GM23338 (cell line): ENCODE measurements at regions not wholly inside any gene's neighbourhood (a gene's known extent, or its start where the extent isn't known, plus 50 kb on each side); places are given as distances from the start of the nearest gene placed in this dataset.

Experiments used
- EZH2 ChIP-seq: fragments of 200-600 bp; sonication (generic); IDR thresholded peaks from one replicate; pipeline ENCODE4 v1.8.0; 2017; ENCODE audit warnings: antibody characterized with exemption, mild to moderate bottlenecking, low read depth; ENCODE audit not compliant: unreplicated experiment
- EZH2phosphoT487 ChIP-seq: fragments of 200-600 bp; sonication (generic); IDR thresholded peaks from one replicate; pipeline ENCODE4 v1.8.1; 2018; ENCODE audit warnings: antibody characterized with exemption; ENCODE audit not compliant: unreplicated experiment
- JUNB ChIP-seq: IDR thresholded peaks from one replicate; pipeline ENCODE4 v1.6.1; 2016; ENCODE audit warnings: antibody characterized with exemption; ENCODE audit not compliant: unreplicated experiment
- POLR2AphosphoS5 ChIP-seq: IDR thresholded peaks from 2 replicates; pipeline ENCODE4 v1.6.1; 2016; ENCODE audit warnings: antibody characterized with exemption, low read depth
- REST ChIP-seq: IDR thresholded peaks from one replicate; pipeline ENCODE4 v1.6.1; 2018; ENCODE audit warnings: antibody characterized with exemption; ENCODE audit not compliant: unreplicated experiment
- ZNF114 ChIP-seq: fragments of 250-450 bp; sonication (Bioruptor Pico); IDR thresholded peaks from 2 replicates; pipeline ENCODE4 v1.5.0; 2020; ENCODE audit warnings: mild to moderate bottlenecking, moderate library complexity
- TF ChIP-seq, protein P1 (sequence below), 2 experiments: fragments of 200-600 bp in 1 of 2; sonication (generic) in 1 of 2; conservative IDR thresholded peaks; 2 replicates each; pipeline versions ENCODE4 v1.5.1 to v1.6.1; 2016 to 2017; ENCODE audit warnings: antibody characterized with exemption in 2 of 2, low read depth in 2 of 2, mild to moderate bottlenecking in 2 of 2, moderate library complexity in 1 of 2

DNA sequence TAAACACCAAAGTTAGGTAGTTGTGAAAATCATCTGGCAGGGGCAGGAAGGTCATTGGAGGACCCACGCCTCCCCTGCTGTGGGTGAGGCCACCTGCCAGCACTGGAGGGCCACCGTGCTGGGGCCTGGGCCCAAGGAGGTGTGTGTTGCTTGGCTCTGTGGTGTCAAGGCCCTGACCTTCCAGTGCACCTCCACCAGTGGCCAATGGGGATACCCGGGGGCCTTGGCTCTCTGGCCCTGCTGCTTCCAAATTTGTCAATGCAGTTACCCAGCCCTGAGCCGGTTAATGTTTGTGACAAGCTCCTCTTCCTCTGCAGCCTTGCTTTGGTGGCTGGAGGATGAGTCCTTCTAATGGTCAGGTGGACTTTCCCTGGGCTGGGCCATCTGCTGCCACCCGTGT is 150.2 kb downstream of the KLF13 start:
- TF ChIP-seq, protein P1, sequence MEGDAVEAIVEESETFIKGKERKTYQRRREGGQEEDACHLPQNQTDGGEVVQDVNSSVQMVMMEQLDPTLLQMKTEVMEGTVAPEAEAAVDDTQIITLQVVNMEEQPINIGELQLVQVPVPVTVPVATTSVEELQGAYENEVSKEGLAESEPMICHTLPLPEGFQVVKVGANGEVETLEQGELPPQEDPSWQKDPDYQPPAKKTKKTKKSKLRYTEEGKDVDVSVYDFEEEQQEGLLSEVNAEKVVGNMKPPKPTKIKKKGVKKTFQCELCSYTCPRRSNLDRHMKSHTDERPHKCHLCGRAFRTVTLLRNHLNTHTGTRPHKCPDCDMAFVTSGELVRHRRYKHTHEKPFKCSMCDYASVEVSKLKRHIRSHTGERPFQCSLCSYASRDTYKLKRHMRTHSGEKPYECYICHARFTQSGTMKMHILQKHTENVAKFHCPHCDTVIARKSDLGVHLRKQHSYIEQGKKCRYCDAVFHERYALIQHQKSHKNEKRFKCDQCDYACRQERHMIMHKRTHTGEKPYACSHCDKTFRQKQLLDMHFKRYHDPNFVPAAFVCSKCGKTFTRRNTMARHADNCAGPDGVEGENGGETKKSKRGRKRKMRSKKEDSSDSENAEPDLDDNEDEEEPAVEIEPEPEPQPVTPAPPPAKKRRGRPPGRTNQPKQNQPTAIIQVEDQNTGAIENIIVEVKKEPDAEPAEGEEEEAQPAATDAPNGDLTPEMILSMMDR (conservative IDR thresholded peaks at IDR 0.05; ENCODE audit: low read depth in 2 of 2): no peak
- TF ChIP-seq EZH2 (no peak), EZH2phosphoT487 (no peak), POLR2AphosphoS5 (no peak), REST (no peak), ZNF114 (CRISPR knock-in tag) (no peak), JUNB (no peak)
